ENCODE measurements at regions not wholly inside any gene's neighbourhood (a gene's known extent, or its start where the extent isn't known, plus 50 kb on each side); places are given as distances from the start of the nearest gene placed in this dataset.

- no peak overlapping the region for H3K4me3 ChIP-seq (ENCODE audit: low read depth, low read length)
- no peak for TF ChIP-seq CTCF (IDR thresholded peaks at IDR 0.05; ENCODE audit: borderline replicate concordance, insufficient read depth, low read depth, low read length)
Observed at GRCh38 chr15:97691078-97691477, 269.4 kb upstream of the ARRDC4 start.

GRCh38 chr15:97691799-97692198, 268.7 kb upstream of the ARRDC4 start:
- no peak overlapping the region for H3K4me3 ChIP-seq (ENCODE audit: low read depth, low read length)
- no peak for TF ChIP-seq CTCF (IDR thresholded peaks at IDR 0.05; ENCODE audit: borderline replicate concordance, insufficient read depth, low read depth, low read length)

GRCh38 chr15:97692301-97693015, 268.0 kb upstream of the ARRDC4 start:
- TF ChIP-seq CTCF (IDR thresholded peaks at IDR 0.05; ENCODE audit: borderline replicate concordance, insufficient read depth, low read depth, low read length): no peak
- no peak overlapping the region for H3K4me3 ChIP-seq (ENCODE audit: low read depth, low read length)

GRCh38 chr15:97694456-97694855, 266.0 kb upstream of the ARRDC4 start:
- TF ChIP-seq CTCF (IDR thresholded peaks at IDR 0.05; ENCODE audit: borderline replicate concordance, insufficient read depth, low read depth, low read length): no peak
- no peak overlapping the region for H3K4me3 ChIP-seq (ENCODE audit: low read depth, low read length)

- no peak overlapping the region for H3K4me3 ChIP-seq (ENCODE audit: low read depth, low read length)
- no peak for TF ChIP-seq CTCF (IDR thresholded peaks at IDR 0.05; ENCODE audit: borderline replicate concordance, insufficient read depth, low read depth, low read length)
Observed at GRCh38 chr15:97703400-97703799, 257.1 kb upstream of the ARRDC4 start.

GRCh38 chr15:97706059-97706458, 254.4 kb upstream of the ARRDC4 start:
- H3K4me3 ChIP-seq (ENCODE audit: low read depth, low read length): no peak overlapping the region
- no peak for TF ChIP-seq CTCF (IDR thresholded peaks at IDR 0.05; ENCODE audit: borderline replicate concordance, insufficient read depth, low read depth, low read length)

GRCh38 chr15:97708252-97708651, 252.3 kb upstream of the ARRDC4 start:
- no peak for TF ChIP-seq CTCF (IDR thresholded peaks at IDR 0.05; ENCODE audit: borderline replicate concordance, insufficient read depth, low read depth, low read length)
- no peak overlapping the region for H3K4me3 ChIP-seq (ENCODE audit: low read depth, low read length)
